ENCODE measurements at regions not wholly inside any gene's neighbourhood (a gene's known extent, or its start where the extent isn't known, plus 50 kb on each side); places are given as distances from the start of the nearest gene placed in this dataset.

GRCh38 chr11:92768121-92768840 is 201.2 kb upstream of the MTNR1B start:
- DNase-seq: no peak

- DNase-seq: no peak
Observed at GRCh38 chr11:92769112-92769511, 200.3 kb upstream of the MTNR1B start.

- DNase-seq: no peak
Observed at GRCh38 chr11:92770419-92770818, 199.0 kb upstream of the MTNR1B start.

- no peak for DNase-seq
Observed at GRCh38 chr11:92770981-92771380, 198.5 kb upstream of the MTNR1B start.

GRCh38 chr11:92771701-92772100 is 197.8 kb upstream of the MTNR1B start:
- no peak for DNase-seq

GRCh38 chr11:92775003-92775676 is 194.3 kb upstream of the MTNR1B start:
- DNase-seq: no peak

- no peak for DNase-seq
Observed at GRCh38 chr11:92776676-92777075, 192.8 kb upstream of the MTNR1B start.

GRCh38 chr11:92779746-92780145 is 189.7 kb upstream of the MTNR1B start:
- DNase-seq: no peak

GRCh38 chr11:92781151-92781550 is 188.3 kb upstream of the MTNR1B start:
- no peak for DNase-seq

GRCh38 chr11:92782806-92783205 is 186.6 kb upstream of the MTNR1B start:
- DNase-seq: no peak

GRCh38 chr11:92784331-92784730 is 185.1 kb upstream of the MTNR1B start:
- DNase-seq: no peak

- DNase-seq: no peak
Observed at GRCh38 chr11:92787638-92788037, 181.8 kb upstream of the MTNR1B start.

GRCh38 chr11:92789761-92790160 is 179.7 kb upstream of the MTNR1B start:
- no peak for DNase-seq

GRCh38 chr11:92790366-92790765 is 179.1 kb upstream of the MTNR1B start:
- no peak for DNase-seq

GRCh38 chr11:92790926-92791616 is 178.4 kb upstream of the MTNR1B start:
- DNase-seq: no peak

- DNase-seq: no peak
Observed at GRCh38 chr11:92791886-92792285, 177.6 kb upstream of the MTNR1B start.

- no peak for DNase-seq
Observed at GRCh38 chr11:92793189-92793588, 176.3 kb upstream of the MTNR1B start.

GRCh38 chr11:92794783-92795182 is 174.7 kb upstream of the MTNR1B start:
- no peak for DNase-seq

- no peak for DNase-seq
Observed at GRCh38 chr11:92796744-92797143, 172.7 kb upstream of the MTNR1B start.

GRCh38 chr11:92797874-92798273 is 171.6 kb upstream of the MTNR1B start:
- no peak for DNase-seq

GRCh38 chr11:92801685-92802084 is 167.8 kb upstream of the MTNR1B start:
- no peak for DNase-seq

- DNase-seq: no peak
Observed at GRCh38 chr11:92802644-92803043, 166.8 kb upstream of the MTNR1B start.

GRCh38 chr11:92803391-92803790 is 166.1 kb upstream of the MTNR1B start:
- DNase-seq: no peak

- no peak for DNase-seq
Observed at GRCh38 chr11:92804388-92804966, 165.0 kb upstream of the MTNR1B start.

All from SHP77 treated with DMSO at 0.1 percent for 48 hours (cell line).